Astrocyte of the spinal cord (primary cell): ENCODE measurements at regions not wholly inside any gene's neighbourhood (a gene's known extent, or its start where the extent isn't known, plus 50 kb on each side); places are given as distances from the start of the nearest gene placed in this dataset.

Experiments
- DNase-seq: peaks from one replicate; pipeline ENCODE4 v3.0.0; 2011; ENCODE audit warnings: low read depth, low spot score
- H3K4me3 ChIP-seq: 2 replicates; pipeline ENCODE4 v1.5.1; 2011; ENCODE audit warnings: low read depth, mild to moderate bottlenecking, low read length, moderate library complexity
- CTCF ChIP-seq: IDR thresholded peaks from 2 replicates; pipeline ENCODE4 v1.5.1; 2012; ENCODE audit warnings: low read depth, mild to moderate bottlenecking, low read length, inconsistent platforms
- in situ Hi-C: cut with HindIII; loops from 2 replicates; pipeline ENCODE4 v1.10.0; 2017; ENCODE audit warnings: low sequenced_read_pairs

- H3K4me3 ChIP-seq, result no peak overlapping the region
- TF ChIP-seq CTCF, result no peak
- peak; percentile 71 for DNase-seq
- in situ Hi-C loops, result no loop called here
Measured at GRCh38 chr7:114818501-114818900, 103.4 kb upstream of the MDFIC start.

- H3K4me3 ChIP-seq, result no peak overlapping the region
- TF ChIP-seq CTCF, result no peak
- in situ Hi-C loops, result no loop called here
- DNase-seq, result peak; percentile 94
Measured at GRCh38 chr7:114819616-114820362, 102.1 kb upstream of the MDFIC start.

GRCh38 chr7:114821030-114821900 is 100.6 kb upstream of the MDFIC start:
- no peak for TF ChIP-seq CTCF
- no peak overlapping the region for H3K4me3 ChIP-seq
- no peak for DNase-seq
- in situ Hi-C loops, result no loop called here

- no peak for DNase-seq
- in situ Hi-C loops, result no loop called here
- no peak for TF ChIP-seq CTCF
- no peak overlapping the region for H3K4me3 ChIP-seq
Measured at GRCh38 chr7:114822131-114822530, 99.8 kb upstream of the MDFIC start.

- no peak for DNase-seq
- no peak for TF ChIP-seq CTCF
- in situ Hi-C loops, result no loop called here
Measured at GRCh38 chr7:114822844-114823243, 99.0 kb upstream of the MDFIC start.

GRCh38 chr7:114823290-114823689 is 98.6 kb upstream of the MDFIC start:
- in situ Hi-C loops, result no loop called here
- DNase-seq, result peak; percentile 28

More at GRCh38 chr7:114822844-114823243, 99.0 kb upstream of the MDFIC start:
- H3K4me3 ChIP-seq, result no peak overlapping the region

More at GRCh38 chr7:114823290-114823689, 98.6 kb upstream of the MDFIC start:
- no peak overlapping the region for H3K4me3 ChIP-seq
- TF ChIP-seq CTCF, result no peak
